ENCODE measurements at regions not wholly inside any gene's neighbourhood (a gene's known extent, or its start where the extent isn't known, plus 50 kb on each side); places are given as distances from the start of the nearest gene placed in this dataset.
A peak's percentile ranks its signal among the peaks of the same experiment; 100 is the strongest.

DNA sequence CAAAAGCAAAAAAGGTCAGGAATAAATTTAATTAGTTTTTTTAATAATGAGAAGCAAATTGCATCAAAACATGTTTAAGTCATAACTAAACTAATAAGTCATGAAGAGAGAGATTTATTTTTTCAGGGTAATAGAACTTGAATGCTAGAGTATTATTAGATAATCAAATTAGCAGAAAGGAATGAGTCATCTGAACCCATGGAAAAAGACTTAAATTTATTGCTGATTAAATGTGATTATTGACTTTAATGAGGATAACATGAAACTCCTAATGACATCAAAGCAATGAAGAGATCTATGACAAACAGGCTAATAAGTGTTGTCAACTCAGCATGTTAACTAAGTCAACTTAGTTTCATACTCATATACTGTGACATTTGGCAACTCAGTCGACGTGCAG is 264.2 kb downstream of the USP25 start:
- DNase-seq (ENCODE audit: low read depth) = no peak
- TF ChIP-seq, protein P1, sequence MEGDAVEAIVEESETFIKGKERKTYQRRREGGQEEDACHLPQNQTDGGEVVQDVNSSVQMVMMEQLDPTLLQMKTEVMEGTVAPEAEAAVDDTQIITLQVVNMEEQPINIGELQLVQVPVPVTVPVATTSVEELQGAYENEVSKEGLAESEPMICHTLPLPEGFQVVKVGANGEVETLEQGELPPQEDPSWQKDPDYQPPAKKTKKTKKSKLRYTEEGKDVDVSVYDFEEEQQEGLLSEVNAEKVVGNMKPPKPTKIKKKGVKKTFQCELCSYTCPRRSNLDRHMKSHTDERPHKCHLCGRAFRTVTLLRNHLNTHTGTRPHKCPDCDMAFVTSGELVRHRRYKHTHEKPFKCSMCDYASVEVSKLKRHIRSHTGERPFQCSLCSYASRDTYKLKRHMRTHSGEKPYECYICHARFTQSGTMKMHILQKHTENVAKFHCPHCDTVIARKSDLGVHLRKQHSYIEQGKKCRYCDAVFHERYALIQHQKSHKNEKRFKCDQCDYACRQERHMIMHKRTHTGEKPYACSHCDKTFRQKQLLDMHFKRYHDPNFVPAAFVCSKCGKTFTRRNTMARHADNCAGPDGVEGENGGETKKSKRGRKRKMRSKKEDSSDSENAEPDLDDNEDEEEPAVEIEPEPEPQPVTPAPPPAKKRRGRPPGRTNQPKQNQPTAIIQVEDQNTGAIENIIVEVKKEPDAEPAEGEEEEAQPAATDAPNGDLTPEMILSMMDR (conservative IDR thresholded peaks at IDR 0.05; ENCODE audit: low read length) = no peak
- no peak overlapping the region for H3K4me3 ChIP-seq (ENCODE audit: low read length)

DNA sequence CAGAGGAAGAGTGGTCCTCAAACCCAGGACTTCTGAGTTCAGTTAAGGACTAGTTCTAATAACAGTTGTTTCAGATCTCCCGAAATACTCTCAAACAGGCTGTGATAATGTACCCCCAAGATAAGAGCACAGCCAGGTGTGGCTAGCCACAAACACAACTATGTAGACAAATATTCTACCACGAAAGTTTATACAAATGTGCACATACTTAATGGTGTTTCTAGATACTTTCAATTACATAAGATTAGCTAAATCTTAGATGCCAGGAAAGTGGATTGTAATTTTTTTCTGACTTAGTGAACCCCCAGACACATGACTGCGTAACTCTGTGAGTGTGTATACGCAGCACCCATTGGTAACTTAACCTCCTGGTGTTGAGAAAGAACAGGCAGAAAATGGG is 270.0 kb downstream of the USP25 start:
- H3K4me3 ChIP-seq (ENCODE audit: low read length) = no peak overlapping the region
- no peak for DNase-seq (ENCODE audit: low read depth)
- TF ChIP-seq, protein P1 (conservative IDR thresholded peaks at IDR 0.05; ENCODE audit: low read length) = no peak

DNA sequence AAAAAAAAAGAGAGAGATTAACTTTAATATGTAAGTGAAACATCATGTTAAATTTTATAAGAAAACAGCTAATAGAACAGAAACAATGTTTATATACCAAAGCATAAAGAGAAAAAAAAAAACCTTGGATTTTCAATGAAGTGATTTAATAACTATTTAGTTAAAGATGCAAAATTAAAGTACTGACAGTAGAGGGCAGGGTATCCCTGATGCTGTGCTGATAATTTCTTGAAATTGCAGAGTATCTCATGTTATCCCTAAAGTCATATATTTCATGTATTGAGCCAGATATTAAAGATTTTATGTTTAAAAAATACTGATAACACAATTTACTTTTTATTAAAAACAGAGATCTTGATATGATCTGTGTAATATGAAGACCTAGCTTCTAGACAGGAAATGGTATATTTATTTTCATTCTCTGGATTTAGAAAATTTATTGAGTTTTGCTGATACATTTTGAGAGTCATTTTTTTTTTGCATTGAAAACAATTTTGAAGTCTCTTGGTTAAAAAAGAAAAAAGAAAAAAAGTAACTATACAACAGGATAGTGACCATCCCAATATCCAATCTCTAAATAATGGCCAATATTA is 273.2 kb downstream of the USP25 start:
- H3K4me3 ChIP-seq (ENCODE audit: low read length) = no peak overlapping the region
- TF ChIP-seq, protein P1 (conservative IDR thresholded peaks at IDR 0.05; ENCODE audit: low read length) = peak; percentile 68
- peak; percentile 34 for DNase-seq (ENCODE audit: low read depth)

DNA sequence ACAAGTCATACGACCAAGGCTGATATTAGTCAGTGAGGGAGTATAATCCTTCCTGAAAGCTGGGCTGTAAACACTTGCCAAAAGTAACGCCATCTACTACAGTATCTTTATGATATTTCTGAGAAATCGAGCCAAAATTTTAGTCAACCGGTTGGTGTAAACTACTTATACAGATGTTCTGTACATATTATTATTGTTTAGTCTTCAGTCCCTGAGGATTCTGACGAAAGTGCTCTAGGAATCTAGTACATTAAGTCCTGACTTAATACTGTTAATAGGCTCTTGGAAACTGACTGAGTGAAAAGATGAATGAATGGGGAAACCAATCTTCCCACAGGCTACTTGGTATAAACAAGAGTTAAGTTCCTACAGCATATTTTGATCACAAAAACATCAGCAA is 274.3 kb downstream of the USP25 start:
- TF ChIP-seq, protein P1 (conservative IDR thresholded peaks at IDR 0.05; ENCODE audit: low read length) = no peak
- no peak overlapping the region for H3K4me3 ChIP-seq (ENCODE audit: low read length)
- DNase-seq (ENCODE audit: low read depth) = no peak

DNA sequence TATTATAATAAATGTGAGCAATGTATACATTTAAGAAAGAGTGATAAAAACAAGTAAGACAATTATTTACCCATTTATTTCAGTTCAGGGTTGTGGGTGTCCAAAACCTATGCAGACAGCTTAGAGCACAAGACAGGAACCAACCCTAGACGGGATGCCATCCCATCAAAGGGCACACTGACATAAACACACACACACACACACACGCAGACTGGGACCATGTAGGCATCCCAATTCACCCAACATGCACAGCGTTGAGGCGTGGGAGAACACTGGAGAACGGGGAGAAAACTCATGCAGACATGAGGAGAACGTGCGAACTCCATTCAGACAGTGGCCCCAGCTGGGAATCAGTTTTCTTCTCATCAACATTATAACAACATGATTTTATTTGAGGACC is 274.7 kb downstream of the USP25 start:
- H3K4me3 ChIP-seq (ENCODE audit: low read length) = no peak overlapping the region
- TF ChIP-seq, protein P1 (conservative IDR thresholded peaks at IDR 0.05; ENCODE audit: low read length) = no peak
- no peak for DNase-seq (ENCODE audit: low read depth)

DNA sequence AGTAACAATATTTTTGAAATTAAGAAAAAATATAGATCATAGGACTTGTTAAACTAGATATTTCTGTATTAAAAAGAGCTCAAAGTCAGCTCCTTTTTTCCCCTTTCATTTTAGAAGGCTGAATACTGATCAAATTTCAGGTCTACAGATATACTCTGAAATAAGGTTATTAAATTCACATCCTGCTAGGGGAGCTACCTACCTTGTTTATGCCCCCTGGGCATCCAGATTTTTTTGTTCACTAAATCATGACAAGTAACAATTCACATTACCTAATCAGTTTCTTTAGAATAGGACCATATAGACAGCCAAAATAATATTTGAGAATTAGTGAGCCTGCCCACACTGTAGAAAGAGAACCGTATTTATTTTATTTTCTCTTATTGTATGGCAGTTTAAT is 276.2 kb downstream of the USP25 start:
- TF ChIP-seq, protein P1 (conservative IDR thresholded peaks at IDR 0.05; ENCODE audit: low read length) = no peak

DNA sequence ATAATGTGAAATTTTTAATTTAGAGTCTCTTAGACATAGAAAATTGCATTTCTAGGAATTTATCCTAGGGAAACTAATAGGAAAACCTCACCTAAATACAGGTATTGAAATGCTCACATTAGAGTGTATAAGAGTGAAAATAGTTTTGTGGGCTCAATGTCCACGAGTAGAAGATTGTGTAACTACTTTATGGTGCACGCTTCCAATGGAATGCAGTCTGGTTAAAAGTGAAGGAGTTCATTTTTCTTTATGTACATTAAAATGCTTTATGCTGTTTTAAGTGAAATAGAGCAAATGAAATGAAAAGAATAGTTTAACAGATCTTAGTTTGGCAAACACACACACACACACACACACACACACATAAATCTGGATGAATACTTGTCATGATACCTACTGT is 278.2 kb downstream of the USP25 start:
- DNase-seq (ENCODE audit: low read depth) = no peak
- no peak overlapping the region for H3K4me3 ChIP-seq (ENCODE audit: low read length)
- TF ChIP-seq, protein P1 (conservative IDR thresholded peaks at IDR 0.05; ENCODE audit: low read length) = no peak

More for the DNA sequence above, 276.2 kb downstream of the USP25 start:
- DNase-seq (ENCODE audit: low read depth) = no peak
- no peak overlapping the region for H3K4me3 ChIP-seq (ENCODE audit: low read length)

Measured in AG10803 (cell line).